Putamen (tissue), 1 donor: ENCODE measurements at regions not wholly inside any gene's neighbourhood (a gene's known extent, or its start where the extent isn't known, plus 50 kb on each side); places are given as distances from the start of the nearest gene placed in this dataset.

ENCODE experiments used
- DNase-seq: peaks from one replicate; pipeline ENCODE4 v3.0.0-alpha.2; 2016; ENCODE audit warnings: low spot score

- DNase-seq: no peak
These were observed 52.3 kb upstream of the SNTG2 start for GRCh38 chr2:898319-898718.

- no peak for DNase-seq
These were observed 53.6 kb upstream of the SNTG2 start for GRCh38 chr2:897091-897490.

- no peak for DNase-seq
These were observed 57.3 kb upstream of the SNTG2 start for GRCh38 chr2:893311-893710.

- no peak for DNase-seq
These were observed 57.8 kb upstream of the SNTG2 start for GRCh38 chr2:892892-893291.

GRCh38 chr2:892401-892800 is 58.2 kb upstream of the SNTG2 start:
- no peak for DNase-seq

- DNase-seq: no peak
These were observed 58.9 kb upstream of the SNTG2 start for GRCh38 chr2:891734-892133.

- no peak for DNase-seq
These were observed 59.9 kb upstream of the SNTG2 start for GRCh38 chr2:890791-891190.

- no peak for DNase-seq
These were observed 60.4 kb upstream of the SNTG2 start for GRCh38 chr2:890214-890613.

- DNase-seq: no peak
These were observed 61.6 kb upstream of the SNTG2 start for GRCh38 chr2:888906-889566.

- no peak for DNase-seq
These were observed 62.3 kb upstream of the SNTG2 start for GRCh38 chr2:888211-888801.

GRCh38 chr2:887639-888038 is 63.0 kb upstream of the SNTG2 start:
- DNase-seq: no peak

- no peak for DNase-seq
These were observed 64.3 kb upstream of the SNTG2 start for GRCh38 chr2:886072-887022.

GRCh38 chr2:885230-886071 is 65.2 kb upstream of the SNTG2 start:
- DNase-seq: no peak

- no peak for DNase-seq
These were observed 66.6 kb upstream of the SNTG2 start for GRCh38 chr2:883803-884748.

GRCh38 chr2:883260-883802 is 67.3 kb upstream of the SNTG2 start:
- DNase-seq: no peak

GRCh38 chr2:881204-881918 is 69.3 kb upstream of the SNTG2 start:
- DNase-seq: no peak

GRCh38 chr2:880201-880970 is 70.3 kb upstream of the SNTG2 start:
- DNase-seq: no peak

- no peak for DNase-seq
These were observed 71.1 kb upstream of the SNTG2 start for GRCh38 chr2:879540-879939.

- no peak for DNase-seq
These were observed 72.3 kb upstream of the SNTG2 start for GRCh38 chr2:878245-878930.
